H1 (cell line): ENCODE measurements at regions not wholly inside any gene's neighbourhood (a gene's known extent, or its start where the extent isn't known, plus 50 kb on each side); places are given as distances from the start of the nearest gene placed in this dataset.

Source experiments
- ASH2L ChIP-seq: fragments of 200-600, 300-600 bp; sonication (generic); IDR thresholded peaks from one replicate; pipeline ENCODE4 v1.7.1; 2017; ENCODE audit warnings: low read length
- CBX8 ChIP-seq: fragments of 300-800, 300-1000 bp; sonication (generic); IDR thresholded peaks from 2 replicates; pipeline ENCODE4 v1.7.1; 2016; ENCODE audit warnings: low read depth, low read length, borderline replicate concordance
- HDAC2 ChIP-seq, 2 experiments: fragments of 300-600 bp in 1 of 2; sonication (generic) in 1 of 2; IDR thresholded peaks; 2 replicates each; pipeline ENCODE4 v1.6.1; 2011 to 2012; ENCODE audit warnings: low read depth in 2 of 2, low read length in 2 of 2, mild to moderate bottlenecking in 2 of 2, moderate library complexity in 2 of 2, borderline replicate concordance in 1 of 2, inconsistent platforms in 1 of 2
- RAD21 ChIP-seq, 2 experiments: IDR thresholded peaks in 1 of 2; conservative IDR thresholded peaks in 1 of 2; 2 replicates each; pipeline ENCODE4 v1.6.1; 2011; ENCODE audit warnings: low read depth in 2 of 2, low read length in 2 of 2, improper control_type of control experiment in 1 of 2, inconsistent platforms in 1 of 2, mild to moderate bottlenecking in 1 of 2, moderate library complexity in 1 of 2
- RNF2 ChIP-seq: fragments of 200-900, 300-1000 bp; sonication (generic); IDR thresholded peaks from 2 replicates; pipeline ENCODE4 v1.7.1; 2016; ENCODE audit warnings: borderline replicate concordance, low read depth, mild to moderate bottlenecking, antibody characterized with exemption, low read length; ENCODE audit not compliant: poor library complexity, severe bottlenecking; ENCODE audit errors: missing control alignments
- SIX5 ChIP-seq: IDR thresholded peaks from 2 replicates; pipeline ENCODE4 v1.6.1; 2011; ENCODE audit warnings: mild to moderate bottlenecking, low read depth, low read length
- TAF7 ChIP-seq: optimal IDR thresholded peaks from 2 replicates; pipeline ENCODE3; 2011; ENCODE audit warnings: low read depth, mild to moderate bottlenecking, inconsistent platforms, low read length, moderate library complexity, borderline replicate concordance
- TF ChIP-seq, protein P1 (sequence below), 3 experiments: IDR thresholded peaks; 1 replicate in 2 of 3; 2 replicates in 1 of 3; pipeline versions ENCODE4 v1.5.1 to v1.6.1; 2011; ENCODE audit warnings: low read length in 3 of 3, mild to moderate bottlenecking in 3 of 3, inconsistent platforms in 2 of 3, low read depth in 1 of 3, moderate library complexity in 1 of 3; ENCODE audit not compliant: insufficient read depth in 1 of 3; ENCODE audit errors: control extremely low read depth in 1 of 3

DNA sequence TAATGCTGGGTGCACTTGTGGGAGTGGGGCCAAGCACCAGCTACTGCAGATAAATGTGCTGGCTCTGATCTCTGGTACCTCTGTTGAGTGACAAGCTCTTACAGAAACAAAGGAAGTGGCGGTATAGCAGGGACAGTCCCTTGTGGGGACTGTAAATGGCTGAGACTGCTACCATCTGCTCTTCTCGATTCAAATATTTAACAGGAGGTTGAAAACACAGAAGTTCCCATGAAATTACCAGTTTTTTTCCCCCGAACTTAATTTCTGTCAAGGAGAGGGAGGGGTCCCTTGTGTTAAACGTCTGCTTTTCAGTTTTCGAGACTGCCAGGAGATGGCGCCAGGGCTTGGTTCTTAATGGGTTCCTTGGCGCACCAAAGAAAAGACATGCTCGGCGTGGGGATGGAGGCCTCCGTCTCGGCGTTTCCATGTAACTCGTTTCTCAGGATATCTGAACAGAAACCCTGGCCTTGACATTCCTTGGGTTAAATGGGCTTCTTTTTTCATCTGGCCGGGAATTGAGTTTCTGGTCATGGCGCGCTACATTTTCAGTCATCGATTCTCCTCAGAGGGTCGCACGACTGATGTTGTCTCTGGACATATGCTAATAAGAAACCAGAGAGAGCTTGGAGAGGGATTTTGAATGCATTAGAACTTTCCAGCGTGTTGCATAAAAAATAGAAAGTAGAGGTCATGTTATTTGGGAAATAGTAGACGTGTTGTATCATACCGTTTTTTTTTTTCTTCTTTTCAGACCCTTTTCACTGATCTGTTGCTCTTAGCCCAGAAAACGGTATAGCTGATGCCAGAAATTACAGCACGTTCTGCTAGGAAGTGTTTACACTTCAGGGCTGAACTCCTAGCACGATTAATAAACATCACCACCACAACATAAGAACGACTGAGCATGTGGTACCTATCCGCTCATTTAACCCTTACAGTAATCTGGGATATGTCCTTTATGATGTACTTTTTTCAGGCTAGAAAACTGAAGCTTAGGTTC is 64.0 kb downstream of the CARTPT start (continued):
- TF ChIP-seq, protein P1, sequence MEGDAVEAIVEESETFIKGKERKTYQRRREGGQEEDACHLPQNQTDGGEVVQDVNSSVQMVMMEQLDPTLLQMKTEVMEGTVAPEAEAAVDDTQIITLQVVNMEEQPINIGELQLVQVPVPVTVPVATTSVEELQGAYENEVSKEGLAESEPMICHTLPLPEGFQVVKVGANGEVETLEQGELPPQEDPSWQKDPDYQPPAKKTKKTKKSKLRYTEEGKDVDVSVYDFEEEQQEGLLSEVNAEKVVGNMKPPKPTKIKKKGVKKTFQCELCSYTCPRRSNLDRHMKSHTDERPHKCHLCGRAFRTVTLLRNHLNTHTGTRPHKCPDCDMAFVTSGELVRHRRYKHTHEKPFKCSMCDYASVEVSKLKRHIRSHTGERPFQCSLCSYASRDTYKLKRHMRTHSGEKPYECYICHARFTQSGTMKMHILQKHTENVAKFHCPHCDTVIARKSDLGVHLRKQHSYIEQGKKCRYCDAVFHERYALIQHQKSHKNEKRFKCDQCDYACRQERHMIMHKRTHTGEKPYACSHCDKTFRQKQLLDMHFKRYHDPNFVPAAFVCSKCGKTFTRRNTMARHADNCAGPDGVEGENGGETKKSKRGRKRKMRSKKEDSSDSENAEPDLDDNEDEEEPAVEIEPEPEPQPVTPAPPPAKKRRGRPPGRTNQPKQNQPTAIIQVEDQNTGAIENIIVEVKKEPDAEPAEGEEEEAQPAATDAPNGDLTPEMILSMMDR (IDR thresholded peaks at IDR 0.05; ENCODE audit: control extremely low read depth in 1 of 3, insufficient read depth in 1 of 3, low read depth in 1 of 3, low read length in 3 of 3): peak; percentile 64 to 80 (median 79)
- peak; percentile 63 for TF ChIP-seq ASH2L
- no peak for TF ChIP-seq SIX5
- TF ChIP-seq TAF7: no peak
- TF ChIP-seq RNF2: no peak
- TF ChIP-seq CBX8: no peak
- peak; percentile 93 to 96 for TF ChIP-seq RAD21 (IDR thresholded peaks at IDR 0.05 in 1 of 2, conservative IDR thresholded peaks at IDR 0.05 in 1 of 2; ENCODE audit: low read depth in 2 of 2, low read length in 2 of 2)
- no peak for TF ChIP-seq HDAC2 (IDR thresholded peaks at IDR 0.05; ENCODE audit: borderline replicate concordance in 1 of 2, low read depth in 2 of 2, low read length in 2 of 2)
- TF ChIP-seq, all 59 proteins: peak for 4
